ENCODE measurements at regions not wholly inside any gene's neighbourhood (a gene's known extent, or its start where the extent isn't known, plus 50 kb on each side); places are given as distances from the start of the nearest gene placed in this dataset.
A peak's percentile ranks its signal among the peaks of the same experiment; 100 is the strongest.

DNA sequence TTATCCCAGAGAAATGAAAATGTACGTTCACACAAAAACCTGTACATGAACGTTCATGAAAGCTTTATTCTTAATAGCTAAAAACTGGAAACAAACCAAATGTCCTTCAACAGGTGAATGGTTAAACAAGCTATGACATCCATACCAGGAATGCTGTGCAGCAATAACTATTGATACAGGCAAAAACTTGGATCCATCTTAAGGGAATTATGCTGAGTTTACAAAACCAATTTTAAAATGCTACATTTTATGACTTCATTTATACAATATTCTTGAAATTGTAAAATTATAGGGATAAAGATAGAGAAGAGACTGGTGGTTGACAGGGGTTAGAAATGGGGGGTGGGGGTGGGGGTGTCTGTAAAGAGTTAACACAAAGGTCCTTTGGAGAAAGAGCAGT is 280.3 kb downstream of the TGFB2 start:
- no peak overlapping the region for H3K27ac ChIP-seq (ENCODE audit: low read length, poor library complexity, severe bottlenecking)
- no peak overlapping the region for H2BK120ac ChIP-seq (ENCODE audit: low read depth, low read length)
- H2AFZ ChIP-seq (ENCODE audit: low read depth, low read length) = no peak overlapping the region
- H3K79me1 ChIP-seq (replicated peaks; ENCODE audit: low read length, poor library complexity, severe bottlenecking) = no peaks in the 10 kb centered on the region
- no peaks in the 10 kb centered on the region for H3K9me3 ChIP-seq (ENCODE audit: control insufficient read depth, low read length)
- H3K23ac ChIP-seq (ENCODE audit: low read length in 2 of 2) = no peak overlapping the region
- no peaks in the 10 kb centered on the region for H3K36me3 ChIP-seq (ENCODE audit: control insufficient read depth in 1 of 2, insufficient read depth in 2 of 2, low read depth in 1 of 2, low read length in 2 of 2)
- no peak overlapping the region for H2BK5ac ChIP-seq (ENCODE audit: low read depth, low read length, poor library complexity, severe bottlenecking)
- no peak overlapping the region for H3K9ac ChIP-seq (ENCODE audit: low read length)
- H3K4ac ChIP-seq (ENCODE audit: low read depth in 1 of 2, low read length in 2 of 2) = no peak overlapping the region
- no peak overlapping the region for H4K91ac ChIP-seq (ENCODE audit: low read length)
- no peaks in the 10 kb centered on the region for H3K4me1 ChIP-seq (ENCODE audit: control insufficient read depth, insufficient read depth, low read depth, low read length)
- no peak overlapping the region for H4K8ac ChIP-seq (ENCODE audit: low read length)
- no peak overlapping the region for H2BK15ac ChIP-seq (ENCODE audit: low read depth, poor library complexity, severe bottlenecking)
- no peak for DNase-seq
- H3K4me3 ChIP-seq (ENCODE audit: insufficient read depth in 1 of 2, low read depth in 1 of 2, low read length in 2 of 2) = no peak overlapping the region
- H3K14ac ChIP-seq (ENCODE audit: low read length in 2 of 2) = no peak overlapping the region
- H2AK5ac ChIP-seq (ENCODE audit: low read length, severe bottlenecking) = no peak overlapping the region
- WGBS = 100% methylated on average over 2 of the region's 2 CpGs
- no peak overlapping the region for H3K18ac ChIP-seq (ENCODE audit: low read depth in 1 of 2, low read length in 2 of 2)
- H3K27me3 ChIP-seq (ENCODE audit: control insufficient read depth in 1 of 2, insufficient read depth in 1 of 2, low read length in 2 of 2) = no peaks in the 10 kb centered on the region
- no peak overlapping the region for H2BK12ac ChIP-seq (ENCODE audit: low read length in 2 of 2)
- H3K4me2 ChIP-seq (ENCODE audit: low read length, poor library complexity, severe bottlenecking) = no peak overlapping the region

DNA sequence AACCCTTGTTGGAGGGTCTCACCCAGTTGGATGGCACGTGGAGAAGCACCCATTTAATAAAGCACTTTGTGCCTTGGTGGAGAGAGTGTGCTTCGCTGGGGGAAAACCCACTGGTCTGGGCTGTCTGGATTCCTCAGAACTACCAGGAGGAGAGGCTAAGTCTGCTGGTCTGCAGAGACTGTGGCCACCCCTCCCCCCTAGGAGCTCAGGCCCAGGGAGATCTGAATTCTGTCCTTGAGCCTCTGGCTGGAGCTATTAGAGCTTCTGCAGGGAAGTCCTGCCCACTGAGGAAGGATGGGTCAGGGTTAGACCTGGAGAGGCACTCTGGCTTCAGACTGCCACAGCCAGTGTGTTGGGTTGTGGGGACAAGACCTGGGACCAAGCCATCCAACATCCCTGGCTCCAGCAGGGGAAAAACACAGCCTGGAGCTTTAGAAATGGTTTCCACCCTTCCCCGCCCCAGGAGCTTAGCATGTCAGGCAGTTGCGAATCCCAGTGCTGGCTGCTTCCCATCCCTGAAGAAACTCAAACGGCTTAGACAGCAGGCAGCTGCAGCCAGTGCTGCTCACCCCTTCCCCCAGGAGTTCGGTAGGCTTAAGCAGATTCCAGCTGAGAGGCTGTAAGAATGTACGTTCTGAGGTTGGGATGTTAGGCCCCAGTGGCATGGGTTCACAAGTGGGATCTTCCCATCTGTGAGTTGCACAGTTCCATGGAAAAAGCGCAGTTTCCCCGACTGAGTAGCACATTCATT is 288.3 kb downstream of the TGFB2 start:
- Histone ChIP-seq H4K8ac (ENCODE audit: low read length) (no peak overlapping the region), H2BK120ac (ENCODE audit: low read depth, low read length) (no peak overlapping the region), H3K79me1 (replicated peaks; ENCODE audit: low read length, poor library complexity, severe bottlenecking) (no peaks in the 10 kb centered on the region), H3K4ac (ENCODE audit: low read depth in 1 of 2, low read length in 2 of 2) (no peak overlapping the region), H2BK15ac (ENCODE audit: low read depth, poor library complexity, severe bottlenecking) (no peak overlapping the region), H3K4me1 (ENCODE audit: control insufficient read depth, insufficient read depth, low read depth, low read length) (peaks cover 6% of the 10 kb centered on the region), H2BK12ac (ENCODE audit: low read length in 2 of 2) (no peak overlapping the region), H3K4me2 (ENCODE audit: low read length, poor library complexity, severe bottlenecking) (no peak overlapping the region), H3K36me3 (ENCODE audit: control insufficient read depth in 1 of 2, insufficient read depth in 2 of 2, low read depth in 1 of 2, low read length in 2 of 2) (no peaks in the 10 kb centered on the region), H3K23ac (ENCODE audit: low read length in 2 of 2) (no peak overlapping the region), H2AFZ (ENCODE audit: low read depth, low read length) (peak overlapping the region; percentile 37), H3K9me3 (ENCODE audit: control insufficient read depth, low read length) (peaks cover 4% of the 10 kb centered on the region), H3K9ac (ENCODE audit: low read length) (no peak overlapping the region), H2BK5ac (ENCODE audit: low read depth, low read length, poor library complexity, severe bottlenecking) (no peak overlapping the region), H3K18ac (ENCODE audit: low read depth in 1 of 2, low read length in 2 of 2) (peak overlapping the region; percentile 60 to 71), H3K27ac (ENCODE audit: low read length, poor library complexity, severe bottlenecking) (no peak overlapping the region), H3K14ac (ENCODE audit: low read length in 2 of 2) (no peak overlapping the region), H2AK5ac (ENCODE audit: low read length, severe bottlenecking) (peak overlapping the region; percentile 9), H3K27me3 (ENCODE audit: control insufficient read depth in 1 of 2, insufficient read depth in 1 of 2, low read length in 2 of 2) (no peaks in the 10 kb centered on the region), H3K4me3 (ENCODE audit: insufficient read depth in 1 of 2, low read depth in 1 of 2, low read length in 2 of 2) (no peak overlapping the region), H4K91ac (ENCODE audit: low read length) (peak overlapping the region; percentile 63)
- DNase-seq = peak; percentile 16
- WGBS = 66% methylated on average over 9 of the region's 9 CpGs

DNA sequence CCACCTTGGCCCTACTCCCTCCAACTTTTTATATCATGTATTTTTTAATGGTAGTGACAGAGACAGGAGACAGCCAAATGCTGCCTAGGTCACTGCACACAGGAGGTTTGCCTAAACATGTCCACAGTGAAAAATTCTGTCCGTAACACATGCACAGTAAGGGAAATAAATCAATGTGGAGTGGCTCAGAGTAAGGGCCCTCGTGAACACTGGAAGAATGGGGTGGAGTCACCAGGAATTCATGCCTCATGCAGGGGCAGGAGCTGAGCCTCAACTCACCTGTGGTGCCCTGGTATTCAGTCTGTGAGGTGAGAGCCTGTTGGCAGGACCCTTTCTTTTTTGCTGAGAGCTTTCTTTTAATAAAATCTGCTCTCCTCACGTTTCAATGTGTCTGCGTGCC is 289.1 kb downstream of the TGFB2 start:
- H3K36me3 ChIP-seq (ENCODE audit: control insufficient read depth in 1 of 2, insufficient read depth in 2 of 2, low read depth in 1 of 2, low read length in 2 of 2) = no peaks in the 10 kb centered on the region
- H3K79me1 ChIP-seq (replicated peaks; ENCODE audit: low read length, poor library complexity, severe bottlenecking) = no peaks in the 10 kb centered on the region
- H2BK120ac ChIP-seq (ENCODE audit: low read depth, low read length) = no peak overlapping the region
- H3K4me1 ChIP-seq (ENCODE audit: control insufficient read depth, insufficient read depth, low read depth, low read length) = peaks cover 6% of the 10 kb centered on the region
- H2BK15ac ChIP-seq (ENCODE audit: low read depth, poor library complexity, severe bottlenecking) = no peak overlapping the region
- no peak overlapping the region for H3K4ac ChIP-seq (ENCODE audit: low read depth in 1 of 2, low read length in 2 of 2)
- H4K91ac ChIP-seq (ENCODE audit: low read length) = no peak overlapping the region
- WGBS = 78% methylated on average over 4 of the region's 4 CpGs
- no peak overlapping the region for H2BK12ac ChIP-seq (ENCODE audit: low read length in 2 of 2)
- H3K23ac ChIP-seq (ENCODE audit: low read length in 2 of 2) = no peak overlapping the region
- H3K9ac ChIP-seq (ENCODE audit: low read length) = no peak overlapping the region
- H3K18ac ChIP-seq (ENCODE audit: low read depth in 1 of 2, low read length in 2 of 2) = no peak overlapping the region
- no peak overlapping the region for H3K4me3 ChIP-seq (ENCODE audit: insufficient read depth in 1 of 2, low read depth in 1 of 2, low read length in 2 of 2)
- H3K14ac ChIP-seq (ENCODE audit: low read length in 2 of 2) = no peak overlapping the region
- H3K4me2 ChIP-seq (ENCODE audit: low read length, poor library complexity, severe bottlenecking) = no peak overlapping the region
- no peak overlapping the region for H4K8ac ChIP-seq (ENCODE audit: low read length)
- H2AFZ ChIP-seq (ENCODE audit: low read depth, low read length) = no peak overlapping the region
- no peak overlapping the region for H2AK5ac ChIP-seq (ENCODE audit: low read length, severe bottlenecking)
- DNase-seq = no peak
- peaks cover 4% of the 10 kb centered on the region for H3K9me3 ChIP-seq (ENCODE audit: control insufficient read depth, low read length)
- no peak overlapping the region for H3K27ac ChIP-seq (ENCODE audit: low read length, poor library complexity, severe bottlenecking)
- no peaks in the 10 kb centered on the region for H3K27me3 ChIP-seq (ENCODE audit: control insufficient read depth in 1 of 2, insufficient read depth in 1 of 2, low read length in 2 of 2)
- H2BK5ac ChIP-seq (ENCODE audit: low read depth, low read length, poor library complexity, severe bottlenecking) = no peak overlapping the region

DNA sequence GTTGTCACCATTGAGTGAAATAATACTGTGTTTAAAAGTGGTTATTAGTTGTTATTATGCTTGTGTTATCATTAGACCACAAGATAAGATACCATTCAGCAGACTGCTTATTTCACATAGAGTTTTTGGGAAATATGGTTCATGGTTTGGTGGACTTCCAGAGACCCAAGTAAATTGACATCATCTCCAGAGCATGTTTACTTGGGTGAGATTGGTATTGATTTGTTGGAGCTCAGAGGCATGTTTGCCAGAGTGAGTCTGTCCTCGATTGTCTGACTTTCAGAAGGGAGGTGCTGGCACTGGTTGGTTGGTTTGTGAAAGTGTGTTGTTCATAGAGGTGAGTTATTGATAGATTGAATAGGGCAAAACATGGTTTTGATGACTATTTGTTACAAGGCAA is 291.4 kb downstream of the TGFB2 start:
- 90% methylated on average over 1 of the region's 1 CpG for WGBS
- H4K8ac ChIP-seq (ENCODE audit: low read length) = no peak overlapping the region
- no peak overlapping the region for H2AFZ ChIP-seq (ENCODE audit: low read depth, low read length)
- H2BK5ac ChIP-seq (ENCODE audit: low read depth, low read length, poor library complexity, severe bottlenecking) = no peak overlapping the region
- no peak overlapping the region for H2BK12ac ChIP-seq (ENCODE audit: low read length in 2 of 2)
- H3K36me3 ChIP-seq (ENCODE audit: control insufficient read depth in 1 of 2, insufficient read depth in 2 of 2, low read depth in 1 of 2, low read length in 2 of 2) = no peaks in the 10 kb centered on the region
- no peak overlapping the region for H4K91ac ChIP-seq (ENCODE audit: low read length)
- H3K9ac ChIP-seq (ENCODE audit: low read length) = no peak overlapping the region
- no peak overlapping the region for H3K23ac ChIP-seq (ENCODE audit: low read length in 2 of 2)
- DNase-seq = no peak
- no peak overlapping the region for H3K27ac ChIP-seq (ENCODE audit: low read length, poor library complexity, severe bottlenecking)
- no peak overlapping the region for H3K4me3 ChIP-seq (ENCODE audit: insufficient read depth in 1 of 2, low read depth in 1 of 2, low read length in 2 of 2)
- no peak overlapping the region for H2BK120ac ChIP-seq (ENCODE audit: low read depth, low read length)
- no peak overlapping the region for H3K4ac ChIP-seq (ENCODE audit: low read depth in 1 of 2, low read length in 2 of 2)
- no peak overlapping the region for H3K14ac ChIP-seq (ENCODE audit: low read length in 2 of 2)
- no peak overlapping the region for H2AK5ac ChIP-seq (ENCODE audit: low read length, severe bottlenecking)
- no peaks in the 10 kb centered on the region for H3K9me3 ChIP-seq (ENCODE audit: control insufficient read depth, low read length)
- H2BK15ac ChIP-seq (ENCODE audit: low read depth, poor library complexity, severe bottlenecking) = no peak overlapping the region
- H3K18ac ChIP-seq (ENCODE audit: low read depth in 1 of 2, low read length in 2 of 2) = no peak overlapping the region
- no peaks in the 10 kb centered on the region for H3K79me1 ChIP-seq (replicated peaks; ENCODE audit: low read length, poor library complexity, severe bottlenecking)
- H3K4me1 ChIP-seq (ENCODE audit: control insufficient read depth, insufficient read depth, low read depth, low read length) = peaks cover 6% of the 10 kb centered on the region
- no peak overlapping the region for H3K4me2 ChIP-seq (ENCODE audit: low read length, poor library complexity, severe bottlenecking)
- H3K27me3 ChIP-seq (ENCODE audit: control insufficient read depth in 1 of 2, insufficient read depth in 1 of 2, low read length in 2 of 2) = no peaks in the 10 kb centered on the region

Measured in mesenchymal stem cell (in vitro differentiated cells and primary cell).